Esophagus (tissue), 2 donors: ENCODE measurements at regions not wholly inside any gene's neighbourhood (a gene's known extent, or its start where the extent isn't known, plus 50 kb on each side); places are given as distances from the start of the nearest gene placed in this dataset.

Experiments used
- H3K27ac ChIP-seq, 2 donors: one replicate each; pipeline ENCODE4 v1.5.1; 2013; ENCODE audit warnings: low read depth in 2 of 2, mild to moderate bottlenecking in 2 of 2, inconsistent platforms in 1 of 2, low read length in 1 of 2, moderate library complexity in 1 of 2
- H3K27me3 ChIP-seq, 2 donors: one replicate each; pipeline ENCODE4 v1.6.1; 2013; ENCODE audit warnings: low read length in 2 of 2, control low read depth in 1 of 2, mild to moderate bottlenecking in 1 of 2; ENCODE audit not compliant: insufficient read depth in 2 of 2, control insufficient read depth in 1 of 2
- H3K36me3 ChIP-seq, 2 donors: one replicate each; pipeline ENCODE4 v1.6.1; 2013; ENCODE audit warnings: low read length in 1 of 2; ENCODE audit not compliant: control insufficient read depth in 2 of 2, insufficient read depth in 2 of 2
- H3K4me1 ChIP-seq, 2 donors: one replicate each; pipeline ENCODE4 v1.6.1; 2013; ENCODE audit warnings: low read length in 1 of 2; ENCODE audit not compliant: control insufficient read depth in 2 of 2, insufficient read depth in 2 of 2
- H3K4me3 ChIP-seq, 2 donors: one replicate each; pipeline ENCODE4 v1.5.1; 2013; ENCODE audit warnings: low read length in 2 of 2, mild to moderate bottlenecking in 2 of 2, low read depth in 1 of 2, moderate library complexity in 1 of 2
- H3K9me3 ChIP-seq, 2 donors: one replicate each; pipeline ENCODE4 v1.6.1; 2013; ENCODE audit warnings: mild to moderate bottlenecking in 2 of 2, low read depth in 1 of 2, low read length in 1 of 2, moderate library complexity in 1 of 2; ENCODE audit not compliant: control insufficient read depth in 2 of 2, insufficient read depth in 1 of 2
- WGBS, 2 donors: extraction: QIAGEN DNeasy Blood & Tissue Kit; methylation state at CpG; one replicate each; pipeline ENCODE4 v1.1.7; 2013; 5-methylcytosine and 5-hydroxymethylcytosine counted together
- donor health status: healthy with polysubstance abuse.
- donor health status: Bipolar disorder and iron deficiency.

DNA sequence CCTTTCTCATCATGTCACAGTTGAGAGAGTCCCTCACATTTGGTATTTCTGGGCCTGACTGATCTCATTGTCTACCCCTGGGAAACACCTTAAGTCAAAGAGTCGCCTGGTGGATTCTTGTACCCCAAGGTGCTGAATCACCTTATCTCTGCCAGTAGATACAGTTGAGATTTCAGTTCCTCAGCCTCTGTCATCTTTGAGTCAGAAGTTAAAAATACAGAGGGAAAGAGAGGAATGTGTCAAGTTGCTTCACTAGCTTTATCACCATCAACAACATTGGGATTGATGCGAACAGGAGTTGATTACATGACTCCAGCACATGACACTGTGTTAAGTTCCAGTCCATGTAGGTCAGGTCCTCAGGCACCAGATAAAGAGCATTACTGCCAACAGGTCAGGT is 513.0 kb downstream of the NUF2 start:
- Histone ChIP-seq H3K9me3 (no peaks in the 10 kb centered on the region), H3K4me3 (no peak overlapping the region), H3K27me3 (no peaks in the 10 kb centered on the region), H3K27ac (no peak overlapping the region), H3K4me1 (no peaks in the 10 kb centered on the region), H3K36me3 (no peaks in the 10 kb centered on the region)
- 95 to 96% methylated on average over 2 of the region's 2 CpGs for WGBS, 2 donors

DNA sequence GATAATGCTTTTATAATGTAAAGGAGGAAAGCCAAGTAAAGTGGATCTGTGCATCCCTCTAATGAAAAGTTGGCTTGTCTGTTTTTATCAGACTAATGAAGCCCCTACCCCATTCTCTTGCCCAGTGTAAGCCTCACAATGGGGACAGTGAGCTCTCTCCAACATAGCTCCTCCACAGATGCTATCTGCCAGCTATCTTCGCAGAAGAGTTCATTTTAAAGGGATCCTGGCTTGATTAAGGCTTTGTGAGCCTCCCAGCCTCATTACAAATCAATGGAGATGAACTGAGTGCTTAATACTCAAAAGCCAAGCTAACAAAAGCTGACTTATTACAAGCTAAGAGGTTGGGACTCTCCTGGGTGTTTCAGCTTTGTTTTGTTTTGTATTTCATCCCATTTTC is 514.7 kb downstream of the NUF2 start:
- 65 to 83% methylated on average over 1 of the region's 1 CpG for WGBS, 2 donors
- Histone ChIP-seq H3K27me3 (no peaks in the 10 kb centered on the region), H3K4me3 (no peak overlapping the region)

DNA sequence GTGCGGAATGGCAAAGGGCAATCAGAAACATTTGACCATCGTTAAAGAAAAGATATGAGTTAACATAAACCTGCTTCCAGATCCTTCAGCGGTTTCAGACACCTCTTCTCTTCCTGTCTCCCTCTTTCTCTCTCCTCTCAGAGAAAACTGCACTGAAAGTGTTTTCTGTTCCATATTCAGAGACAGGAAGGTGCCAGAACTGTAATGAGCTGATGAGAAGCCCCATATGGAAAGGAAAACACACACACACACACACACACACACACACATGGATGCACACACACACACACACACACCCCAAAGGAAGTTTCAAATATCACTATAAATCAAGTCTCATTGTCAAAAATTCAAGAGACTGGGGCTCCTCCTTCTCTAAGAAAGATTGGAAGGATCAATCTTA is 515.5 kb downstream of the NUF2 start:
- H3K27ac ChIP-seq: no peak overlapping the region
- WGBS, 2 donors: 73% methylated on average over 3 of the region's 3 CpGs
- no peaks in the 10 kb centered on the region for H3K27me3 ChIP-seq
- no peaks in the 10 kb centered on the region for H3K4me1 ChIP-seq
- no peaks in the 10 kb centered on the region for H3K9me3 ChIP-seq
- no peaks in the 10 kb centered on the region for H3K36me3 ChIP-seq
- H3K4me3 ChIP-seq: no peak overlapping the region

More for the DNA sequence above, 514.7 kb downstream of the NUF2 start:
- Histone ChIP-seq H3K4me1 (no peaks in the 10 kb centered on the region), H3K9me3 (no peaks in the 10 kb centered on the region), H3K27ac (no peak overlapping the region), H3K36me3 (no peaks in the 10 kb centered on the region)

DNA sequence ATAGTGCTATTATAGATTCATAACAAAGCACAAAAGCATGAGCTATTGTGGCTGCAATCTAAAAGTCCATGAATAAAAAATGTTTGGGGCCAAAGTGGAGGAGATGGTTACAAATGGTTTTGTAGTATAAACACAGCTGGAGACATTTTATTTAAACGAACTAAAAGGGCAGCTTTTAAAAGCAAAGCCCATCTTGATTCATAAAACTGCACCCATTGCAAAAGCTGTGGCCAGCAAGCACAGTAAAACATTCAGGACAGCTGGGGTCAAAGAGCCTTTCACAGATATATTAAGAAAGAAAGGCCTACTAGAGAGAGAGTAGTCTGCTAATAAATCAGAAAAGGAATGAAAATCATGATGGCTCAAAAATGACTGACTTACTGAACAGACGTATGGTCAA is 520.8 kb downstream of the NUF2 start:
- no peaks in the 10 kb centered on the region for H3K36me3 ChIP-seq
- H3K9me3 ChIP-seq: no peaks in the 10 kb centered on the region
- H3K4me1 ChIP-seq: no peaks in the 10 kb centered on the region
- 52 to 66% methylated on average over 2 of the region's 2 CpGs for WGBS, 2 donors
- no peak overlapping the region for H3K27ac ChIP-seq
- no peaks in the 10 kb centered on the region for H3K27me3 ChIP-seq
- no peak overlapping the region for H3K4me3 ChIP-seq

GRCh38 chr1:163844459-163844858 is 522.7 kb downstream of the NUF2 start:
- 20 to 24% methylated on average over 1 of the region's 1 CpG for WGBS, 2 donors
- no peaks in the 10 kb centered on the region for H3K9me3 ChIP-seq
- H3K4me3 ChIP-seq: no peak overlapping the region
- H3K27ac ChIP-seq: no peak overlapping the region
- H3K4me1 ChIP-seq: no peaks in the 10 kb centered on the region
- no peaks in the 10 kb centered on the region for H3K27me3 ChIP-seq
- H3K36me3 ChIP-seq: no peaks in the 10 kb centered on the region

DNA sequence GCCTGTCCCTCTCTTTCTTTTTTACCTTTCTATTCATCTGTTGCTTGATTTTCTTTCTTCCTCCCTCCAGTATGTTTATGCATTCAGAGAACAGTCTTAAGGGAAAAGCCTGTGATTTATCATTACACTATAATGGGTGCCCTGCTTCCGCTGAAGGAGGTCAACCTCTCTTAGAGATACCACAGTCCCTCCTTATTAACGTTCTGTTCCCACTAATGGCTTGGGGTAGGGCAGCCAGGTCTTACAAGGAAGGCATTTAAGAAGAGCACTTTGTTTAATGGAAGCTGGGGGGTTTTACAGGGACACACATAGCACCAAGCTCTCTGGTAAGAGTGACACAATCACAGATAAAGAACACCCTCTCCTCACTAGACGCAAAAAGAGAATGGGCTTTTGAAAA is 523.5 kb downstream of the NUF2 start:
- Histone ChIP-seq H3K4me3 (no peak overlapping the region), H3K4me1 (no peaks in the 10 kb centered on the region), H3K36me3 (no peaks in the 10 kb centered on the region), H3K27me3 (no peaks in the 10 kb centered on the region), H3K9me3 (no peaks in the 10 kb centered on the region), H3K27ac (no peak overlapping the region)
- WGBS, 2 donors: 81% methylated on average over 3 of the region's 3 CpGs

- WGBS, 2 donors: 78 to 82% methylated on average over 6 of the region's 6 CpGs
- Histone ChIP-seq H3K27ac (no peak overlapping the region), H3K9me3 (no peaks in the 10 kb centered on the region)
Measured at GRCh38 chr1:163863731-163864130, 542.0 kb downstream of the NUF2 start.

GRCh38 chr1:163864207-163864606 is 542.5 kb downstream of the NUF2 start:
- Histone ChIP-seq H3K4me1 (no peaks in the 10 kb centered on the region), H3K27ac (no peak overlapping the region), H3K9me3 (no peaks in the 10 kb centered on the region), H3K4me3 (no peak overlapping the region), H3K27me3 (no peaks in the 10 kb centered on the region), H3K36me3 (no peaks in the 10 kb centered on the region)
- WGBS, 2 donors: 88 to 89% methylated on average over 1 of the region's 1 CpG

More at GRCh38 chr1:163863731-163864130, 542.0 kb downstream of the NUF2 start:
- no peak overlapping the region for H3K4me3 ChIP-seq
- H3K36me3 ChIP-seq: no peaks in the 10 kb centered on the region
- no peaks in the 10 kb centered on the region for H3K27me3 ChIP-seq
- no peaks in the 10 kb centered on the region for H3K4me1 ChIP-seq

- no peaks in the 10 kb centered on the region for H3K36me3 ChIP-seq
- H3K4me3 ChIP-seq: no peak overlapping the region
- no peaks in the 10 kb centered on the region for H3K4me1 ChIP-seq
- H3K9me3 ChIP-seq: peaks cover 0 to 2% of the 10 kb centered on the region in 2 donors
- no peaks in the 10 kb centered on the region for H3K27me3 ChIP-seq
- WGBS, 2 donors: 73 to 78% methylated on average over 2 of the region's 2 CpGs
- no peak overlapping the region for H3K27ac ChIP-seq
Measured at GRCh38 chr1:163866564-163866963, 544.8 kb downstream of the NUF2 start.

DNA sequence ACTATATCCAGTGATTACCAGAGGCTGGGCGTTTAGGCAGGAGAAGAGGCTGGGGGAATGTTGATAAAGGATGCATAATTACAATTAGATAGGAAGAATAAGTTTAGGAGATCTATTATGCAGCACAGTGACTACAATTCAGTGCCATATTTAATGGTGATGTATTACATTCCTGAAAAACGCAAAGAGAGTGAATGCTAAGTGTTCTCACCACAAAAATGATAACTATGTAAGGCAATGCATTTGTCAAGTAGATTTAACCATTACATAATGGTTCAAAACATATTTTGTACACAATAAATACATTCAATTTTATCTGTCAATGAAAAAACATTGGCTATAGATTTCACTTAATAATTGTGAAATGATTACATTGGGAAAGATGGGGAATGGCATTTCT is 548.9 kb downstream of the NUF2 start:
- H3K27me3 ChIP-seq: no peaks in the 10 kb centered on the region
- H3K4me1 ChIP-seq: peaks cover 0 to 3% of the 10 kb centered on the region in 2 donors
- peaks cover 0 to 2% of the 10 kb centered on the region in 2 donors for H3K9me3 ChIP-seq
- 50 to 67% methylated on average over 2 of the region's 2 CpGs for WGBS, 2 donors
- H3K36me3 ChIP-seq: no peaks in the 10 kb centered on the region
- no peak overlapping the region for H3K4me3 ChIP-seq
- no peak overlapping the region for H3K27ac ChIP-seq
